Esophagus squamous epithelium (tissue), 4 donors: ENCODE measurements at regions not wholly inside any gene's neighbourhood (a gene's known extent, or its start where the extent isn't known, plus 50 kb on each side); places are given as distances from the start of the nearest gene placed in this dataset.

Experiments used
- POLR2A ChIP-seq, 4 donors: fragments of 450-650 bp; IDR thresholded peaks; one replicate each; pipeline ENCODE4 v1.6.1; 2017; ENCODE audit warnings: antibody characterized with exemption in 4 of 4, mild to moderate bottlenecking in 4 of 4, moderate library complexity in 3 of 4
- TF ChIP-seq, protein P1 (sequence below), 6 experiments: fragments of 450-650 bp in 4 of 6; fragments of 200-600 bp in 2 of 6; sonication (generic) in 2 of 6; IDR thresholded peaks; one replicate each; pipeline ENCODE4 v1.5.1; 2016 to 2019; ENCODE audit warnings: antibody characterized with exemption in 6 of 6, mild to moderate bottlenecking in 4 of 6, moderate library complexity in 4 of 6

DNA sequence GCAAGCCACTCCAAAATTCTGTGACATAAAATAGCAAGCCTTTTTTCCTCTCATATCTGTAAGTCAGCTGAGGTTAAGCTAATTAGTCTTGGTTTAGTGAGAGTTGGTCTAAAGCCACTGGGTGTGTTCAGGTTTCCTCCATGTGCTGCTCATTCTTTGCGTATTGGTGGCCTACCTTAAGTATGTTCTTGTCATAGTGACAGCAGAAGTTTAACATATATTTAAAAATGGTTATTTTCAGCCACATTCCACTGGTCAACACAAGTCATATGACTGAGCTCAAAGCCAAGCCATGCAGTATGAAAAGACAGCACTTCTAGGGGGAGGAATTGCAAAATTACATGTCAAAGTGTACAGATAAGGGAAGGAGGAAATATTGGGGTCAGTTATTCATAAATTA lies 100.5 kb upstream of the FGF10 start:
- TF ChIP-seq, protein P1, sequence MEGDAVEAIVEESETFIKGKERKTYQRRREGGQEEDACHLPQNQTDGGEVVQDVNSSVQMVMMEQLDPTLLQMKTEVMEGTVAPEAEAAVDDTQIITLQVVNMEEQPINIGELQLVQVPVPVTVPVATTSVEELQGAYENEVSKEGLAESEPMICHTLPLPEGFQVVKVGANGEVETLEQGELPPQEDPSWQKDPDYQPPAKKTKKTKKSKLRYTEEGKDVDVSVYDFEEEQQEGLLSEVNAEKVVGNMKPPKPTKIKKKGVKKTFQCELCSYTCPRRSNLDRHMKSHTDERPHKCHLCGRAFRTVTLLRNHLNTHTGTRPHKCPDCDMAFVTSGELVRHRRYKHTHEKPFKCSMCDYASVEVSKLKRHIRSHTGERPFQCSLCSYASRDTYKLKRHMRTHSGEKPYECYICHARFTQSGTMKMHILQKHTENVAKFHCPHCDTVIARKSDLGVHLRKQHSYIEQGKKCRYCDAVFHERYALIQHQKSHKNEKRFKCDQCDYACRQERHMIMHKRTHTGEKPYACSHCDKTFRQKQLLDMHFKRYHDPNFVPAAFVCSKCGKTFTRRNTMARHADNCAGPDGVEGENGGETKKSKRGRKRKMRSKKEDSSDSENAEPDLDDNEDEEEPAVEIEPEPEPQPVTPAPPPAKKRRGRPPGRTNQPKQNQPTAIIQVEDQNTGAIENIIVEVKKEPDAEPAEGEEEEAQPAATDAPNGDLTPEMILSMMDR (IDR thresholded peaks at IDR 0.05) = no peak
- TF ChIP-seq POLR2A (IDR thresholded peaks at IDR 0.05) = no peak
